ENCODE measurements at regions not wholly inside any gene's neighbourhood (a gene's known extent, or its start where the extent isn't known, plus 50 kb on each side); places are given as distances from the start of the nearest gene placed in this dataset.

DNA sequence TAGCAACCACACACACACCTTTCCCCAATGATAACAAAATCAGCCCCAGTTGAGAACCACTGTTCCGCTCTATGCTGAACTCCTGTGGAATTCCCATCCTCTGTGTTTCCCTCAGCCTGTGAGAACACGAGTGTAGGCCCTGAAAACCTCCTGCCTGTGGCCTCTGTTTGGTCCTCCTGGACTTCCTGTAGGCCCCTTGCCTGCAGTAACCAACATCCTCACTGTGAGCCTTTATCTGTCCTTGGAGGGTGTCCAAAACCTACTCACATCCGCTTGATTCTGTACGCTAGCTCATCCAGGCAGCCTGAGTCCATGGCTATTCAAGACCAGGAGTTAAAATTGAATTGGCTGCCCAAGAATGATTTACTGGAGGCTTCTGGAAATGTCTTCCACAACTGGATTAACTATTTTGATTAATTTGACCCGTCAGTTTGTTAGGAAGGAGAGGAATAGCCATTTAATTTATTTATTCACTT is 149.8 kb downstream of the AKR1D1 start:
- no peaks in the 10 kb centered on the region for H3K9me3 ChIP-seq
- H3K27ac ChIP-seq: no peak overlapping the region
- H3K36me3 ChIP-seq: no peaks in the 10 kb centered on the region
- H3K4me3 ChIP-seq: no peak overlapping the region
- DNase-seq (ENCODE audit: low spot score): no peak
- no peak for TF ChIP-seq CTCF (IDR thresholded peaks at IDR 0.05)
- no peaks in the 10 kb centered on the region for H3K4me1 ChIP-seq
- H3K27me3 ChIP-seq: no peaks in the 10 kb centered on the region

GRCh38 chr7:138226745-138227279 is 150.6 kb downstream of the AKR1D1 start:
- no peak for TF ChIP-seq CTCF (IDR thresholded peaks at IDR 0.05)
- Histone ChIP-seq H3K27ac (no peak overlapping the region), H3K36me3 (no peaks in the 10 kb centered on the region), H3K27me3 (no peaks in the 10 kb centered on the region), H3K9me3 (no peaks in the 10 kb centered on the region), H3K4me1 (no peaks in the 10 kb centered on the region), H3K4me3 (no peak overlapping the region)
- no peak for DNase-seq (ENCODE audit: low spot score)

DNA sequence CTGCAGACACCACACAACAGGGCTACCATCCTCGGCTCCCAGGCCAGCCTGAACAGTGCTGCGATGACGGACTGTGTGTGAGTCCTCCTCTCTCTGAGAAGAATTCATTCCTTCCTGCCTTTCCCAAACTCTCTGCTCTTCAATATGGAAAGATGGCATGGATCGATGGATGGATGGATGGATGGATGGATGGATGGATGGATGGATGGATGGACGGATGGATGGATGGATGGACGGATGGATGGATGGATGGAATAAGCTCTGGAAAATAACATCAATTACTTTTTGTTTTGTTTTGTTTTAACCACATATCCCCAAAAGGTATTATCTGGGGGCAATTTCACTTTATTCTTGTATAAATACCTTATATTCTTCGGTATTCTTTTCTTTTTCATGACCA is 151.9 kb downstream of the AKR1D1 start:
- no peak for DNase-seq (ENCODE audit: low spot score)
- H3K9me3 ChIP-seq: no peaks in the 10 kb centered on the region
- no peaks in the 10 kb centered on the region for H3K27me3 ChIP-seq
- H3K36me3 ChIP-seq: no peaks in the 10 kb centered on the region
- no peaks in the 10 kb centered on the region for H3K4me1 ChIP-seq
- H3K4me3 ChIP-seq: no peak overlapping the region
- TF ChIP-seq CTCF (IDR thresholded peaks at IDR 0.05): no peak
- H3K27ac ChIP-seq: no peak overlapping the region

GRCh38 chr7:138228769-138229168 is 152.5 kb downstream of the AKR1D1 start:
- Histone ChIP-seq H3K27me3 (no peaks in the 10 kb centered on the region), H3K4me3 (no peak overlapping the region), H3K27ac (no peak overlapping the region), H3K36me3 (no peaks in the 10 kb centered on the region), H3K9me3 (no peaks in the 10 kb centered on the region), H3K4me1 (no peaks in the 10 kb centered on the region)
- no peak for DNase-seq (ENCODE audit: low spot score)
- TF ChIP-seq CTCF (IDR thresholded peaks at IDR 0.05): no peak

DNA sequence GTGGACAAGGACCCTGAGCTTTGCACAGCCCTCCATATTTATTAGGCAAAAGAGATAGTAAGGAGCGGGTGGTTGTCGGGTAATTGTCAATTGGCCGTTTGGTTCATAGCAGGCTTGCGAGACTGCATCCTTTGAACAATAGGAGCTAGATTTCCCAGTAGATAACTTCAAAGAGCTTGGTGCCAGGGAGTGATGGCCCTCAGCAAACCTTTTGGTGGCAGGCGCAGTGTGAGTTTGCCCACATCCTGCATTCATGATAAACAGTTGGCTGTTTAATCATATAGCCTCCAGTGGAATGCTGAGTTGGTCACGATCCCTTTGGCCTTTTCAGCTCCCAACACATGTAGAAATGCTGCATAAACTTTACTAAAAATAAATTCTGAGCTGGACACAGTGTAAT is 156.9 kb downstream of the AKR1D1 start:
- Histone ChIP-seq H3K36me3 (no peaks in the 10 kb centered on the region), H3K4me1 (no peaks in the 10 kb centered on the region), H3K4me3 (no peak overlapping the region), H3K27me3 (no peaks in the 10 kb centered on the region), H3K9me3 (no peaks in the 10 kb centered on the region), H3K27ac (no peak overlapping the region)
- TF ChIP-seq CTCF (IDR thresholded peaks at IDR 0.05): no peak
- DNase-seq (ENCODE audit: low spot score): no peak

- H3K4me3 ChIP-seq: no peak overlapping the region
- H3K27ac ChIP-seq: no peak overlapping the region
- no peak for DNase-seq (ENCODE audit: low spot score)
- H3K36me3 ChIP-seq: no peaks in the 10 kb centered on the region
- no peaks in the 10 kb centered on the region for H3K27me3 ChIP-seq
- TF ChIP-seq CTCF (IDR thresholded peaks at IDR 0.05): no peak
- no peaks in the 10 kb centered on the region for H3K9me3 ChIP-seq
- no peaks in the 10 kb centered on the region for H3K4me1 ChIP-seq
Measured at GRCh38 chr7:138235207-138235606, 158.9 kb downstream of the AKR1D1 start.
